ENCODE measurements at regions not wholly inside any gene's neighbourhood (a gene's known extent, or its start where the extent isn't known, plus 50 kb on each side); places are given as distances from the start of the nearest gene placed in this dataset.
"Not testable (repeated sequence)": the region's sequence is repeated elsewhere in the genome, so short reads cannot be mapped to it uniquely, and the experiment has no call there.

DNA sequence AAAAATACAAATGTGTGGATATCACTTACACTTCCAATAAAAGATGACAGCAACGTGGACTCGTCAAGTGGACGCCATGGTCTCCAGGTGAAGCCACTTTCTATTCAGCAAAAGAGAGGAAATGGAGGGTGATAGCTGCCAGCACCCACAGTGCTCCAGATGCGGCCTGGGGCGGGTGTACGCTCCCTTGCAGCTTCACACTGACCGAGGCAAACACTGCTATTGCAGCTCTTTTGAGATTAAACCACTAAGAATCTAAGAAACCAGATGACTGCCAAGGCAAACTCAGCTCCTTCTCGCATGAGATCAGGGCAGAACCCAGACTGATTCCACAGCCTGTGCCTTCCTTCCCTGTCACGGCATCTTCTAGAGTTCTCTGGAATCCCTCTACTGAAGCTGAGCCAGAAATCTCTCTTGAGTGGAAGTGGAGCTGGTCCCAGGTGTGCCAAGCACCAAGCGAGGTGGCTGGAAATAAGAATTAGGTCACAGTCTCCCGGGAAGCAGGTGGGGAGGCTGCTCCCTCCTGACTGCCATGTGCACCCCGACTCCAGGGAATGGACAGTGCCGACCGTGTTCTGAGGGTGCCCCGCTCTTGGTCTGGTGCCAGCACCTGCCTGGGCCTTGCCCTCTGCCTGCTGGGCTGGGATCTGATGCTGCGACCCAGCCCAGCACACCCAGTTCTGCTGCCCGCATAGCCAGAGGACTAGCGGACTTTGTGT, 90.1 kb upstream of the AFDN start:
- no peak for DNase-seq

DNA sequence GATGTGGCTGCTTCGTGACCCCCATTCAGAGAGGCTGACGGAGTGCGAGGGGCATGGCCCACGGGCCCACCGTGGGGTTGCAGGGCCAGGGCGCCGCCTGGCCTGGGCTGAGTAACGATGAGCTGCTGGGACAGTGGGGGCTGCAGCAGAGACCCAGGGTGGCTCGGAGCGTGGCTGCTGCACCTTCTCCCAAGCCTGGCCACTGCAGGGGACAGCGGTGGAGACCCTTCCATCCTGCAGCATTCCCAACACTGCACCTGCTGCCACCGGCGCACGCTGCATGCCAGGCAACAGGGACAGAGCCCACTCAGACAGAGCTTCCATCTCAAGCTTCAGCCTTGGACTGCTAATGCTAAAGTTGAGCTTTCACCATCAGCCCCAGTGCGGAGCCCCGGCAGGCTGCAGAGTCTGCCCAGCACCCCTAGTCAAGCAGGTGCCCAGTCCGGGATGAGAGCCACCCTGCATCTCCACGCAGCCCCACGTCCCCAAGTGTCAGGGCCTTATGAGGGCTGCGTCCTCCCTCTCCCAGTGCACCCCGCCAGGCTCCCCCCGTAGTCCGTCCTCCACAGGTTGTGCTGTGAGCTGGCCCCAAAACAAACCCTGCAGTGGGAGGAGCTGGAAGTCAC, 89.4 kb upstream of the AFDN start:
- no peak for DNase-seq

DNA sequence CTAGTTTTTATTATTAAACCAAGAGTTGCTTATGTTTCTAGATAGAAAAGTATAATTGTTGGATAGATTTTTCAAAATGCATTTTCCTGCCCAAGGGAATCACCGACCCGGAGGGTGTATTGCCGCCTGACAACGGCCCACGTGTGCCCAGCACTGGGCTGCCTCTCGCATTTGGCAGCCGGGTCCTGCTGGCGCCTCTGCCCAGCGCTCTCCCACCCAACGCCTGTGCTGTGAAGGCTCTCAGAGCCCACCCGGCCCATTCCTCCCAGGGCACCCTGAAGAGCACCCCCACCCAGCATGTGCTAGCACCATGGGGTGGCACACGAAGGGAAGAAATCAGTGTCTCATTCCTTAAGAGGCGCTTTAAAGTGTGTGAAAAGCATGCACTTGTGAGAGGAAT, 88.3 kb upstream of the AFDN start:
- no peak for DNase-seq

DNA sequence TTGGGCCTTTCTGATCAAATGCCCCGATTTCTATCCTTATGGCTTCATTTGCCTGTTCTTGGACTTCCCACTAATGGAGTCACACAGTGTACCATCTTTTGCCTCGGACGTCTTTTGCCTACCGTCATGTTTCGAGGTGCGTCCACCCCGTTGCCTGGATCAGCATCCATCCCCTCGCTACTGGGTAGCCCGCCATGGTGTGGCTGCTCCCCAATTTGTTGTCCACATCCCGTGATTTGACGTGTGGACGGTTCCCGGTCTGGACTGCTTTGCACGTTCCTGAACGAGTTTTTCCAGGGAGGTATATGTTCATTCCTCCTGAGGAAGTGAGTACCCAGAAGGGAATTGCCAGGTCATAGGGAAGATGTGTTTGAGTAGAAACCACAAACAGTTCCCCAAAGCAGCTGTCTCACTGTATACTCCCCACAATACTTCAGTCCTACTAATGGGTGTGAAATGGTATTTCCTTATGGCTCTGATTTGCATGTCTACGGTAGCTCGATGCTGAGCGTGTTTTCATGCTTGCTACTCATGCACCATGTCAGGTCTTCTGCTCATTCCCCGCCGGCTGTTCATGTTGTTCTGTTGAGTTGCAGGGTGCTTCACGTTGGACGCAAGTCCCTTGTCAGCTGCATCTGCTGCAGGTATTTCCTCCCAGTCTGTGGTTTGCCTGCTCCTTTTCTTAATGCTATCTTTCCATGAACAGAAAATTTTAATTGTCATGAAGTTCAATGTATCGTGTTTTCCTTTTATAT, 86.8 kb upstream of the AFDN start:
- no peak for DNase-seq

DNA sequence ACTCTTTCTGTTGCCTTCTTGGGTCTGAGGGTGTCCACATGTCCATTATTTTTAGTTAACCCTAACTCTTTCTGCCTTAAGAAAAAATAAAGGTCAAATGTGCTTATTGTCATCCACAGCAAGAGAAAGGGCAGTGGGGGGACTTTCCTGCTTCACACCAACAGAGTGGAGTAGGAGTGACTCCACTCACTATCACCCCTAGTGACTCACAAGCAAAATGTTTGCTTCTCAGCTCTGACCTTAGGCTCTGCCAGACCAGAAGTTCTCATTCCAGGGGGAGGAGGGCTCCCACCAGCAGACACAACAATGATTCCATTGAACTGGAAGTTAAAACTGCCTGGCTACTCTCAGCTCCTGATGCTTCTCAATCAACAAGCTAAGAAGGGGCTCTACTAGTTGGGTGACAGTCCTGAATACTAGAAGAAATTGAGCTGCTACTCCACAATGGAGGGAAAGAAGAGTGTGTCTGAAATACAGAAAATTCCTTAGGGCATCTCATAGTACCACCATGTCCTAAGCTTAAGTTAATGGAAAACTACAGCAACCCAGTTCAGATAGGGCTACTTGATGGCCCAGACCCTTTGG, 83.9 kb upstream of the AFDN start:
- no peak for DNase-seq

DNA sequence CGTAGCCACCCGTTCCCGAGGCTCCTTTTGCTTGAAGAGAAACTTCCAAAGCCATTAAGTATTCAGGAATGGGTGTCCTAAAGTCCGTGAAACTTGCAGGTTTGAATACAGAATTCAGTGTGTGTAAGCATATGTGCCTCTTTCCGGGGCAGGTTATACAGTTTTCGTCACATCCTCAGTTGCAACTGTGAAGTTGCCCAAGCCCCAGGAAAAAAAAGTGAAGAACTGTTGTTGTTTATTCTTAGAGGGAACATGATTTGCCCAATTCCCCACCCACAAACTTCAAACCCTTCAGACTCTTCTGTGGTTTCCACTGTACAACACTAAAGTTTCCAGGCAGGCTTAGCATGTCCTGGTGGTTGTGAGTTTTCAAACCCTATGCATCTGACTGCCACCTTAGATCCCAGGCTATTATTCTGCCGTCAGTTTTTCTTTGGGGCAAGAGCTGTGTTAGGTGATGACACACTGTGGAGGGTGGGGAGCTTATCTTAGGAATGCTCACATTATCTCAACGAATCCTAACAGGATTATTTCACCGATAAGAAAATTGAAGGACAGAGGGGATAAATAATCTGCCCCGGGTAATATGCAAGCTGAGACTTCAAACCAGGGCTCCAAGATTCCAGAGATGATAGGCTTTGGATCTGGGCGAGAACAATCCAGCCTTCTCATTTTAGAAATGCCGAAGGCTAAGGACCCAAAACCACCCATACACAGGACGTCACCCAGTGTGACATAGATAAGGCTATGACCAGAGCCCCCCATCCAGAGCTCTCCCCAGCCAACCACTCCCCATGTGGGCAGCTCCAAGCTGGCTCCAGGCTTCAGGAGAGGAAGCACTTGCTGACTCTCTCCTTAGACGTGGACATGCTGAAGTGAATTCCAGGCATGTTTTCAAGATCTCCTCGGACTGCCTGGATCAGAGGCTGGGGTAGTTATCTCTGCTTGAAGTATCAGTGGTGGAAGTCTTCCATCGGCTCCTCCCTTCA, 81.7 kb upstream of the AFDN start:
- DNase-seq = no peak

DNA sequence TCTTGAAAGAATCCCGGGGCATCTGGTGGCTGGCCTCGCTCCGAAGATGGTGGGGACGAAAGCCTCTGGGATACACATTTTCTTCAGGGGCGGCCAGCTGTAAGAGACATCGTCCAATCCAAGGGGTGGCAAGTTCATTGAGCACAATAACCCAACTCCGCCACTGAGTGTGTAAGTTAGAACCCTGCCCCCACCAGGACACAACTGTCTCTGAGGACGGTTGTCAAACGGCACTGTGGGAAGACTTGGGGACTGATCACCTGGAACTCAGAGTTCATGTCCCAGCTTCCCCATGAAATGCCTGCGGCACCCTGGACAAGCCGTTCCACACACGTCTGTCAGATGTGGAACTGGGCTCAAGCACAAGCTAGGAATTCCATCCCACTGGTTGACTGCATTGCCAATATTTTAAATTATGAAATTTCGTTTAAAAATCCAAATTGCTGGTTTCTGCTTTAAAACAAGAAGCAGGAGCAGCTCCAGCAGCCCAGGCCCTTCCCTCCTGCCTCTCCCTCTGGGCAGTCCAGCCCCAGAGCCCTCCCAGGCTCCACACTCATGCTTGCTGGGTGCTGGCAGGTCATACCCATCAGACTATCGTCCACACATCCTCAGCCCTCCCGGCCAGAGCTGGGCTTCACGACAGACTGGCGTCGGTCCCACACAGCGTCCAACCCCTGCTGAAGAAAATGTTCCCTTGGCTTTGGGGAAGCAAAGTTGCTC, 80.9 kb upstream of the AFDN start:
- DNase-seq = no peak

DNA sequence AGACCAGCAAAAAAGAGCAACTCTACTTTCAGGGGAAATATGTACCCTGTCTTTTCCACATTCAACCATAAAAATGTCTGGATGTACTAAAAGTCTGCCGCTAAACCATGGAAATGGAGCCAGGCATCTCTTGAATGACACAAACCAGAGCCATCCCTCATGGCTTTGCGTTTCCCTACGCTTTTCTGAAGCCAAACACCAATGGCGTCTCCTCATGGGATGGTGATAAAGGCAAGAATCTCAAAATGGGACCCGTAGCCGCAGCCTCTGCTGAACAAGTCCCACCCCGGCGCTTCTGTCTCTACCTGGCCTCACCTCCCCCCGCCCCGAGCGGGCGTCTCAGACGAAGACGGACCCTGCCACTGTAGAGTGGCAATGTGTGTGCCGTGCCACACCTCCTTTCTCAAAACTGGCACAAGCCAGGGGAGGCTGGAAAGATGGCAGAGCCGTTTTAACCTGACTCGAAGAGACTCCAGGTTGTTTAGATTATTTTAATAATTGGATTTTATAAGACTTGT, 80.3 kb upstream of the AFDN start:
- DNase-seq = no peak

DNA sequence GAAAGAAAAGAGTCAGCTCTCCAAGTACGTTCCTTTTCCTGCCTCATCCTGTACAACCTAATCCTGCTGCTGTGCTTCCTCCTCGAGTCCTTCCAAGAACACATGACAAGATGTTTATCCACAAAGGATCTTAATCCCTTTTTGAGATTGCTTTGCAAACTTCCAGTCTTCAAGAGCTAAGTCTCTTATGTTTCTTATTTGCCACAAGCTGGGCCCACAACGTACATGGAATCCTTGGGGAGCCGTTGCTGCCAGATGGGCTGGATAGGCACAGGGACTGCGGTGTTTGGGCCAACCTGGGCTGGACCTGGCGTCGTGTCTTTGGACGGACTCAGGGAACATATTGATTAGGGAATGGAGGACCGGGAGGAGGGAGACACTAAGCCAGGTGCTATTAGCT, 79.7 kb upstream of the AFDN start:
- no peak for DNase-seq

DNA sequence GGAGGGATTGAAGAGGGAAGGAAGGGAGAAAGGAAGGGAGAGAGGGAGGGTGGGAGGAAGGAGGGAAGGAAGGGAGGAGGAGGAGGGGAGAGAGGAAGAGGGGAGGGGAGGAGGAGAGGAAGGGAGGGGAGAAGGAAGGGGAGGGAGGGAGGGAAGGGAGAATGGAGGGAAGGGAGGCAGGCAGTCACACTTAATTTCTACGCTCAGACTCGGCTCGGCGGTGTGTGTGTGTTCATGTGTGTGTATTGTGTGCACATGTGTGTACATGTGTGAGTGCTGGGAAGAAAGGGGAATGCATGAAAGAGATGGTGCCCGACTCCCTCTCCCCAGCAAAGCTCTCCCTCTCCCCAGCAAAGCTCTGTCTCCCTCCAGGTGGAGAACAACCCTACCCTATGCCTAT, 79.1 kb upstream of the AFDN start:
- DNase-seq = no peak

DNA sequence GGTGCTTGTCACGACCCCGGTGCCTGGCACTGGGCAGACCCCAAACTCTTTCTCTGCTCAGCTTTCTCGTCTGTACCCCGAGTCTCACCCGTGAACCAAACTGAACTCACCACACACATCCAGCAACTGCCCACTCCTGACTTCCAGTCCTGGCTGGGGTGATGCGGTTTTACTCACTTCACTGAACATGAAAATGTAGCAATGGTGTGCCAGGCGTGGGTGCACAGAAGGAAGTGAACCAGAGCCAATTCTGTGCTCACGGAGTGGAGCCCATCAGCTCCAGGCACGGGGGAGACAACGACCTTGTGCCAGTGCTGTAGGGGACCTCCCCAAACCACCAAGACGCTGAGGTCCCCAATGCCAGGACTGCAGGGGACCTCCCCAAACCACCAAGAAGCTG, 78.7 kb upstream of the AFDN start:
- DNase-seq = no peak

DNA sequence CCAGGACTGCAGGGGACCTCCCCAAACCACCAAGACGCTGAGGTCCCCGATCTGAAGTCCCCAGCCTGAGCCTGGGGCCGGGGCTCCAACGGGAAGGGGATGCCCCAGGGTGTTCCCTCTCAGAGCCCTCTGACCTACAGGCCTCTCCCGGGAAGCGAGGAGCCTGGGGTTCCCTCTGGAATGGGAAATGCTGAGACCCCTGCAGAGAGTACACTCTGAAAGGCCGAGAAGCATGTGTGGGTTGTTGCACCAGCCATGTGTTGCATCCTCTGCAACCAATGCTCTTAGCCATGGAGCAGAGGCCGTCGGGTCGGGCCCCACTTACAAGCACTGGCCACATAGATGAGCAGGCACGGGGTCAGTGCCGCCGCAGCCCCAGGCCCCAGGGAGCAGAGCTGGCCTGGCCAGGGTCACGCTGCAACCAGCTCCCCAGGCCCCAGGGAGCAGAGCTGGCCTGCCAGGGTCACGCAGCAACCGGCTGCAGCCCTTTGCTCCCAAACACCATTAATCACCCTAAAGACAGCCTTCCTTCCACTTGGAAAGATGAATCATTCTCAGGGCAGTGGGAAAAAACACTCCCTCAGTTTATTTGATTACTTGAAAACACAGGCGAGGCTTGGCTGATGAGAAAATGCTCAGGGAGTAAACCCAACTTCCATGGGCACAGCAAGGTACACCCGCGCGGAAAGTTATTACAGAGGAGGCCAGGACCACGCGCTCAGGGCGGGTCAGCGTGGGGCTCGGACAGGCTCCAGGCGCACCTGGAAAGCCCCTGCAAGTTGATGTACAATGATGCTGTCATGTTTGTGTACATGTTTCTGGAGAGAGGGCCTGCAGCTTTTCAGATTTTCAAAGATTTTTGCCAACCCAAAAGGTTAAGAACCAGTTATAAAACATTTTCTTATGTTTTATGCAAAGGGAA, 78.0 kb upstream of the AFDN start:
- no peak for DNase-seq

DNA sequence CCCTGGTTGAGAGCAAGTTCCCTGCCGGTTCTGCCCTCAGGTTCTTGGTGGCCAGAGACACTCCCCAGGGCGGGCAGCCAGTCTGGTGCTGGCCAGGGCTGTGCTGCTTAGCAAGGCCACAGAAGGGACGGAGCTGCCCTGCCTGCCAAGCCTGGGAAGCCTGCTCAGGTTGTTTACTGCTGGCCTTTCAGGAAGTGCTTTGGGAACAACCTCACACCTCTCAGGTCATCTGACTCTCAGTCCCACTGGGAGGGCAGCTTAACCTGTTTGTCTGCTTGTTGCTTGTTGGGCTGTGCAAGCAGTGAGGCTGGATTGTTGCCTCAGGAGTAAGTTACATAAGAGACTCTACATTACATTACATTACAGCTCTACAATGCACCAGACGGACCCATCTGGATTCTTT, 75.8 kb upstream of the AFDN start:
- no peak for DNase-seq

DNA sequence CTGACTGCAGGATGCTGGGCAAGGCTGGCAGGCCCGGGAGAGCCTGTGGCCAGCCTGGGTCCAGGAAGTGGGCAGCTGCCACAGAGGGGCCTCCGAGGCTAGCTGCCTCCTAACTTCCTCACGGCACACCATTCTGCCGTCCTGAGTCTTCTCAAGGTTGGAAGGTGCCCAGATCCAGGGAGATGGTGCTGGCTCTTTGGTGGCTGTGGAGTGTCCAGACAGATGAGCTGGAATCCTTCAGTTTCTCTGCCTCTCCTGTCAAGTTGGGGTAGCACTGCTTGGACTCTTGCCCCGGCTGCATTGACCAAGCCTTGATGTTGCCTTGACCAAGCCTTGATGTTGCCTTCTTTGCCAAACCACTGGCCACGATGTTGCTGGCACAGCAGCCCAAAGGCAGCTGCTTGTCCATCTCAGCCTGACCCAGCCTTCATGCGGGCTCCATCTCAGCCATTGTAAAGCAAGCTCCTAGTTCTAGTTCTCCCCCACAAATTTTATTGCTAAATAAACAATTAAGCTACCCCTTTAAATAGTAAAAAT, 75.1 kb upstream of the AFDN start:
- no peak for DNase-seq

DNA sequence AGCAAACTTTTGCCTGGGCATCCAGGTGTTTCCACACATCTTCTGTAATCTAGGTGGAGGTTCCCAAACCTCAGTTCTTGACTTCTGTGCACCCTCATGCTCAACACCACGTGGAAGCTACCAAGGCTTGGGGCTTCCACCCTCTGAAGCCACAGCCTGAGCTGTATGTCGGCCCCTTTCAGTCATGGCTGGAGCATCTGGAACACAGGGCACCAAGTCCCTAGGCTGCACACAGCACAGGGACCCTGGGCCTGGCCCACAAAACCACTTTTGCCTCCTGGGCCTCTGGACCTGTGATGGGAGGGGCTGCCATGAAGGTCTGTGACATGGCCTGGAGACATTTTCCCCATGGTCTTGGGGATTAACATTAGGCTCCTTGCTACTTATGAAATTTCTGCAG, 73.4 kb upstream of the AFDN start:
- not testable (repeated sequence) for DNase-seq

DNA sequence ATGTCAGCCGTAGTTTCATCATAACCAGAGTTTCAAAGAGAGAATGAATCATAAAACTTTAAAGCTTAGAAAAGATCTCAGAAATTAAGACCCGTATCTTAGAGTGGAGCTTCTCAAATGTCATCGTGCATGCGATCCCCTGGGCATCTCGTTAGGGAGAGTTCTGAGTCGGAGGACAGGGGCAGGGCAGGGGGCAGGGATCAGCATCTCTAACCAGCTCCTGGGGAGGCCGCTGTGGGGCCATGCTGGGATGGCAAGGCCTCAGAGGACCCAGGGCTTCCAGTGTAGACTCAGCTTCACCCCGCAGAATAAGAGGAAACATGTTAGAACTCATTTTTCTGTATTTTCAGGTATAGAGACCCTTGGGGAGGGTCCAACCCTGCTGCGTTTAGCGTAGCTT, 72.0 kb upstream of the AFDN start:
- no peak for DNase-seq

DNA sequence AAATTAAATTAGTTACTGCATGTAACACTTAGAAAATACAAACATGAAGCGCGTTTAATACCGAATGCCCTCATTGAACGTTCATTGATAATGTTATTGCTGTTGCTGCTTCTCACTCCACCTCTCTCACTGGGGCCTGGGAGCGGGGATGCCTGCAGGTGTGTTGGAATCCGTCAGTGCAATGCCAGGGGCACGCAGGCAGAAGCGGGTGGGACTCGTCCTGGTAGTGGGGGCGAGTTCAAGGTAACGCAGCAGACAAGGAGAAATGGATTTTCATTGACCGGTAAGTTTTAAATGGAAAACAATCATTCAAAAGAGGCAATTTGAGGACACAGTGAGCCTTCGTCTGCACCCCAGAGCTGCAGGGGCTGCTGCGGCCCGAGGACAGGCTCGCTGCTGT, 71.2 kb upstream of the AFDN start:
- no peak for DNase-seq

DNA sequence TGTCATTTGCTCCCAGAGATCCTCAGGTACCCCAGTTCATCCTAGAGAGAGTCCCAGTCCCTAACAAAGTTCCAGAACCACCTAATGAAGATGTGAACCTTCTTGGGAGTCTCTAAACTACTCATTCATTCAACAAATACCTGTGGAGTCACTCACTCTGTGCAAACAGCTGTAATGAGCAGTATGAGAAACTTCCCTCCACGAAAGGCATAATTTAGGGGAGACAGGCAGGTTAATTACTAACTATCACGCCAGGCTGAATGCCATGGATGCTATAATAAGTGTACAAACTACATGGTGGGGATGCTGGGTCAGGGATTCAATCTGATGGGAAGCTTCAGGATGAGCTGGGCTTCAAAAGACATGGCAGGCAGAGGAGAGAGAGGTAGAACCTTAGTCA, 70.1 kb upstream of the AFDN start:
- DNase-seq = no peak

DNA sequence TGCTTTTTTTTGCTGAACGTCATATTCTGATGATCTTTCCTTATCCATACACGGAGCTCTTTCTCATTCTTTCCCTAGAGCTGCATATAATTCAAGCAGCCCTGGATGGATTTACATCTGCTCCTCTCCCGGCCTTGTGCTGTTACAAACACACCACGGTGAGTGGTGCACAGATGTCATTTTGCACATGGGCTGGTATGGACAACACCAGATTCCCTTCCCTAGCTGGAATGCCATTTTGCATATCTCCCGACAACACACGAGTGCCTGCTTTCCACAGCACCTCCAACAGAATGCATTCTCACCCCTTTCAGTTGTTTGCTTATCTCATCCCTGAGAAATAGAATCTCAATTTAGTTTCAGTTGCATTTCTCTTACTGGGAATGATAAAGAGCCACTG, 69.5 kb upstream of the AFDN start:
- no peak for DNase-seq

DNA sequence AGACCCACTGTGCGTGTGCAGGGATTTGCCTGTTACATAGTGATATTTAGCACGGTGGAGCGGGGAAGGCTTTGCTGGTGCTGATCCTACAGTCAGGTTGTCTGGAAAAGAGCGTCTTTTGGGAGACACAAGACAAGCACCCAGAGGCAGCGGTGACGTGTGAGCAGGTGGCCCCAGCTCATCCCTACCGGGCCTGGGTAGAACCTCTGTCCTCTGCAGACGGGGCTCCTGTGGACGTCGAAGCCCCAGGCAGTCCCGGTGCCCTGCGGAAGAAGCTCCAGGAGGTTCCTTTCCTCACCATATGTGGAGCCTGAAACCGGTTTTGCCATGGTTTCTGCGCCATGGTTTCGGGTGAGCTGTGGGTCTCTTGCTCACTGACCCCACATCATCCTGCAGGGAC, 68.9 kb upstream of the AFDN start:
- DNase-seq = no peak

Data from NCI-H187 (cell line).